CD4-positive, alpha-beta T cell treated with Interleukin-15 for 1 hour (primary cell): ENCODE measurements at regions not wholly inside any gene's neighbourhood (a gene's known extent, or its start where the extent isn't known, plus 50 kb on each side); places are given as distances from the start of the nearest gene placed in this dataset.

ENCODE experiments used
- DNase-seq: peaks from one replicate; pipeline ENCODE4 v3.0.0-alpha.2; 2020

GRCh38 chr21:35635261-35635660 is 425.1 kb downstream of the SETD4 start:
- DNase-seq: no peak

GRCh38 chr21:35633501-35633900 is 426.8 kb downstream of the SETD4 start:
- no peak for DNase-seq

DNA sequence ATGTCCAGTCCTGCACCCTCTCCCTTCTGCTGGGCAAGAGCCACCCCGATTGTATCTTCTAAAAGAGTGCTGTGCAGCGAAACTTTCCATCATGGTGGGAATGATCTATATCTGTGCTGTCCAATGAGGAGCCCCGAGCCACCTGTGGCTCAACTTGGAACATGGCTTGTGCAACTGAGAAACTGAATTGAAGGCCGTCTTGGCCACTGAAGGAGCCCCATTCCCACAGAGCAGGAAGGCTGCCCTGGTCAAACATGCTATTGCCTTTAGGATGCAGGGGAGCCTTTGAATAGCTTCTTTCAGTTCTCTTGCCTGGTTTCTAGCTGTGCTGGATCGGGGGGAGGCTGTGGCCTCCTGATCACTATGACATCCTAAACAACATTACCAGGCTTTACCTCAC is 427.6 kb downstream of the SETD4 start:
- no peak for DNase-seq

DNA sequence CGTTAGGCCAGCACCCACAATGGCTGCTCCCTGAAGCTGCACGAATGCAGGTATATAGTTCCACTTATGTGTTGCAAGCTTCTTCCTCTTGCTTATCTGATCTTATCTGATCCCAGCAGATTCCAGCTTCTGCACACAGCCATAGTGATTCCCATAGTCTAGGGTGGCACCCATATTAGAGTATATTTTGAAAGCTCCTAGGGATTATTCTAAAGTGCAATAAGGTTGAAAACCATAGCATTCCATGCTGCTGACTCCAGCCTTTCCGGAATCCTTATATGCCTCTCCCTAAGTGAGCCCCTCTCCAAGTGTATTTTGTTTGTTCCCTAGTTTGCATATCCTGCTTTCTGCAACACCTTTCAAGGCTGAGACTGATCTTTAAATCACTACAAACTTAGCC is 432.0 kb downstream of the SETD4 start:
- no peak for DNase-seq

DNA sequence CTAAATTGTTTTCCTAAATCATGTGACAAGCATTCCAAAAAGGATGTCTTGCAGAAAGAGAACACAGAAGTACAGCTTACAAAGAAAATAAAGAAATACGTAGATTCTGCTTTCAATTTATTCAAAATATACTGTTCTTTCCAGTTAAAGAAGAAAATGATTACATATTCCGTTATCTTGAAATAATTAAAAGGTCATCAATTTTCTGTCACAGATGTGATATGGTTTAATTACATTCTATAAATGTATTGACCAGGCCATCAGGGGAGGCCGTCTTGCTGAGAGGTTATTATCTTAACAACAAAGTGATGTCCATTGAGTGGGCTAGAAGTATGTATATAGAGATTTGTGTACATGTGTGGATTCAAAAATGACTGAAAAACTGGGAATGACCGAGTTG is 432.9 kb downstream of the SETD4 start:
- no peak for DNase-seq

- DNase-seq: no peak
Observed at GRCh38 chr21:35625576-35625975, 434.8 kb downstream of the SETD4 start.

GRCh38 chr21:35624901-35625300 is 435.4 kb downstream of the SETD4 start:
- DNase-seq: no peak

DNA sequence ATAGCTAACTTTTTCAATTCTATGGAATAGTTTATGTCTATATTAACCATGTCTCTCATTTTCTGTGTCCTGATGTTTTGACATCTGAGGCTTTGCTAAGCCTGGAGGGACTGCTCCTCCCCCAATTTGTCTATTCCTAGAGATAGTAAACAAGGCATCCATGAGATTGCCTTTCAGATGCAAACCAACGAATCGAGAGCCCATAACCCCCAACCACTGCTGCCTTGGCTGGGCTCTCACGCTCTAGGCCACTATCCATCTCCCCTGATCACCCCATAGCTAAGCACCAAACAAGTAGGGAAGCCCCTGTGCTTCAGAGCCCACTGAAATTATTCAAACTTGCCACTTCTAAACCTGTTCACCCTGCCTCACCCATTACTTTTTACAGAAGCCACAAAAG is 437.7 kb downstream of the SETD4 start:
- no peak for DNase-seq

DNA sequence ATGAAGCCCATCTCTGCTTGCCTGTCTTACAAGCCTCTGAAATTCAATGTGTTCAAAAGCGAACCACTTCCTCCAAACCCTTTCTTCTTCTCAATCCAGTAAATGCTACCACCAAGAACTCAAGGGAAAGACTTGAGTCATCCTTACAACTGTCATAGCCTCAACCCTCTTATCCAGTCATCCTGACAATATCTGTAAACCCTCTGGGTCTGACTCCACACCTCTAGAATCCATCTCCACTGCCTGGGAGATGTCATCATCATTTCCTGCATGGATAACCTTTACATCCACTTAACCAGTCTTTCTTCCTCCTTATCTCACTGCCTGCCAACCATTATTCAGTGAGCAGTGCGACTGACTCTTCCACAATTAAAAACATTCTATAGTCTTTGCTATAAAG is 441.1 kb downstream of the SETD4 start:
- no peak for DNase-seq

DNA sequence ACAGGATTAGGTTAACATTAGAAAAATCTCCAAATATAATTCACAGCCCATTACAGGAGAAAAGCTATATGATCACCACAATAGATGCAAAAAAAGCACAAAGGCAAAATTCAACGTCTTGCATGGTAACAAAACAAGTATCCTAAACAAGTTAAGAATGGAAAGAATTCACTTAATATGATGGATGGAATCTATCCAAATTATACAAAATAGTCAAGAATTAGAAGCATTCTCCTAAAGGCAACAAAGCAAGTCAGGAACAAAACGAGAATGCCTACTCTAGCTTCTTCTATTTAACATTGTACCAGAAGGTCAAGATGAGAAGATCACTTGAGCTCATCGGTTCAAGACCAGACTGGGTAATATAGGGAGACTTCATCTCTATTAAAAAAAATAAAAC is 442.8 kb downstream of the SETD4 start:
- DNase-seq: no peak

GRCh38 chr21:35616090-35616489 is 444.2 kb downstream of the SETD4 start:
- no peak for DNase-seq

- DNase-seq: no peak
Observed at GRCh38 chr21:35615325-35615724, 445.0 kb downstream of the SETD4 start.

DNA sequence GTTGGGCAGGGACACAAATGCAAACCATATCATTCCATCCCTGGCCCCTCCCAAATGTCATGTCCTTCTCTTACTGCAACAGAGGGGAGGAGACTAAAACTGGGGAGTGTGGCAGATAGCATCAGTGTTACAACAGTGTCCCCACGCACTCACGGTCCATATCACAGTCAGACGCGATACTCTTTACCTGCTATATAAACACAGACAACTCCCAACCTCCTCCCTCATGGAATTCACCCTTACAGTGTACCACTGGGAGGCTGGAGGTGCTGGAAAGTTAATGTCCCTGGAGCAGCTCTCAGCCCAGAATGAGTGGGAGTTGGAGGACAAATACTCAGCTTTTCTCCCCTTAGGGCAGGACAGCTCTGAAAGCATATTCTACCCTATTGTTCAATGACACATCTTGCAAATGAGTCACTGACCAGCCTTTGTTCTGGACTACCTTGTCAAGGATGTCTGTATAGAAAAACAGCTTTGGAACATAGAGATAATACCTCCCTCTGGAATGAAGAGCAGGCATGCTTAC is 445.9 kb downstream of the SETD4 start:
- no peak for DNase-seq

GRCh38 chr21:35611708-35612132 is 448.6 kb downstream of the SETD4 start:
- no peak for DNase-seq

DNA sequence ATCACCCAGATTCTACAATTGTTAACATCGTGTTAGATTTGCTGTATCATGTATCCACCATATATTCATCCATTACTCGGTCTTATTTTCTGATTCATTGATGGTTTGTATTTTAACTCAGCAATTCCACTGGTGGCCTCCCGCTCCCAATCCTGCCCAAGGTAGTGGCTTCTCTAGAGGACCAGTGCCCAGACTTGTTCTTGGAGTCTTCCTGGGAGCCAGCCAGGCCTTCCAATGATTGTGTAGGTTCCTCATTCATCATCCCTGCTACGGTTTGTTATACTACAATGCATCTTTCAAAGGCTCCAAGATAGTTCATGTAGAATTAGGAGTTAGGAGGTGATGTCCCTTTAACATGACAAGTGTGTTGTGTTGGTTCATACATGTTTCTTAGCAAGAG is 451.1 kb downstream of the SETD4 start:
- no peak for DNase-seq

GRCh38 chr21:35607406-35607805 is 452.9 kb downstream of the SETD4 start:
- no peak for DNase-seq

GRCh38 chr21:35606578-35606977 is 453.7 kb downstream of the SETD4 start:
- DNase-seq: no peak

GRCh38 chr21:35606146-35606545 is 454.2 kb downstream of the SETD4 start:
- no peak for DNase-seq

DNA sequence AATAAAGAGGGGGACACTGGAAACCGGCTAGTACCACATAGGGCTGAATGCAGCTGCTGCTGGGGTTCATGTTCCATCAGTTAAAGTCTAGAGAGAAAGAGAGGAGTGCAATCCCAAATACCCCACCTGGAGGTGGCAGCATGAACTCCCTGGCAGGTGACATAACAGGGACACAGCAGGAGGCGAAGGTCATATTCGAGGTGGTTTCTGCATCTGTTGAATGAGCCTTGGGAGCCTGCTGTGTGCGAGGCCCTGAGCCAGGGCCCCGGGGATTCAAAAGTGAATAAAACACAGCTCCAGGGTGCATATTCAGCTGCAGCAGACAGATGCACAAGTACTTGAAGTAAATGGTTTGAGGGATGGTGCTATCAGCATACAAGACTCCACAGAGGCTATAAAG is 456.8 kb downstream of the SETD4 start:
- DNase-seq: no peak

DNA sequence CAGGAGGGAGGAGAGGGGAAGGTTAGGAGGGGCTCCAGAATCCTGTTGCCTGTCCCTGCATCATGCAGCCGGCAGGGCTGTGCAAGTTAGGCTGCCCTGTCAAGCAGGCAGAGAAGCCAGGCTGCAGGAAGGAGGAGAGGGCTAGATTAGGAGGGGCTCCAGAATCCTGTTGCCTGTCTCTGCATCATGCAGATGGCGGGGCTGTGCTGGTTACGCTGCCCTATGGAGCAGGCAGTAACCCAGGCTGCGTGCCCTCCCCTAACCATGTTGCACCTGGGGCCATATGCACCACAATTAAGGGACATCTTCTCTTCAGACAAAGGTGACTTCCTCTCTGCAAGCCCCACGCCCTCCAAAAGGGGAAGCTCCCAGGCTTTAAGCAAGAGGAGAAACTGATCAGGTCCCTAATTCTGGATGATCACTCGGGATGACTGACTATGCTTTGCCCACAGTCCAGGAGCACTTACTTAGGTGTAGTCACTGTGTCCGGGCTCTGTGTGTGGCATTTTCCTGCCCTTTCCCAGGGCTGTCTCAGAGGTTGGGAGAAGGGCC is 457.4 kb downstream of the SETD4 start:
- DNase-seq: no peak

DNA sequence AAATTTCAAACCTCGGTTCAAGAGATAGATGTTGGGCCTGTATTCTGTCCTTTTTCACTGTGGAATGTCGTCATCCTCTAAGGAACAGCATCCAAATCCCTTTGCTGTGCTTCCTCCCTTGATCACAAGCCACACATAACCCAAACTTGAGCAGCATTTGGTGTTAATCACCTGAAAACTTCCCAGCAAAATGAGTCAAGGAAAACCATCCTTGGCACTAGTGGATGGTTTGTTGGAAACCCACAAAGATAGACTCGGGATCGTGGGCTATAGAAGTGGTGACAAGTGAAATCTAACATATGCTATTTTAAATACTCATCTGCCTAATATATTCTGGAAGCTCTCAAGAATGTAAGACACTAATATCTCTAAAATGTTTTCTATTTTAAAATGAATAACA is 459.1 kb downstream of the SETD4 start:
- no peak for DNase-seq

DNA sequence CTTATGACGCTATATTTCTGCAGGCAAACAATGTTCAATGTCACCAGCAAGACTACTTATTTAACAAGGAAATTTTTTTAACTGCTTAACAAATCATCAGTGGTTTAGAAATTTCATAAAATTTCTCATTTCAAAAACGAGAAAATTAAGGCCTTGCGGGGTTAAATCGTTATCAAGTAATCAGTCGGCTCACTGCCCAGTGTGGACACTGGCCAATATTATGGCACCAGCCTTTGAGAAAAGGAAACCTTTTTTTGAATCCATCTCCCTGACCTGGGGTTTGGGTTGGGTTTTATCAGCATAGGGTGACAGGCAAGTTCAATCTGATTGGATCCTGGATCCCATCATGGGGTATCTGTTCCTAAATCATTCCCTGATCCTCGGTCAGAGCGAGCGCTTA is 461.2 kb downstream of the SETD4 start:
- no peak for DNase-seq

DNA sequence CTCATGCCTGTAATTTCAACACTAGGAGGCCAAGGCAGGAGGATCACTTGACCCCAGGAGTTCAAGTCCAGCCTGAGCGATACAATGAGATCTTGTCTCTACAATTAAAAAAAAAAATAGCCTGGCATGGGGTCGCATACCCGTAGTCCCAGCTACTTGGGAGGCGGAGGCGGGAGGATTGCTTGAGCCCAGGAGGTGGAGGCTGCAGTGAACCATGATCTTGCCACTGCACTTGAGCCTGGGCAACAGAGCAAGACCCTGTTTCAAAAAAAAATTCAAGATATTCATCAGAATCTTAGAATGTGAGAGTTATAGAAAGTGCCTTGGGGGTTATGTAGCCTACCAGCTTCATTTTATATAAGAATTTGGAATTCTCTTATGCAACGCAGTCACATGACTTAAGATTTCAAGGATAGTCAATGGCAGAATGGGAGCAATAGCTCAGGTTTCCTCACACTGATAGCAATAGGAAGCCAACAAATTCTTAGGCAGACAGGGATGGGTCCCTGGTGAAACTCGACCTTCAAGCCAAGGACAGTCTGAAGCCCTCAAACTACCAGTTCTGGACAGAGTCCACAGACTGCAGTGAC is 462.5 kb downstream of the SETD4 start:
- no peak for DNase-seq

DNA sequence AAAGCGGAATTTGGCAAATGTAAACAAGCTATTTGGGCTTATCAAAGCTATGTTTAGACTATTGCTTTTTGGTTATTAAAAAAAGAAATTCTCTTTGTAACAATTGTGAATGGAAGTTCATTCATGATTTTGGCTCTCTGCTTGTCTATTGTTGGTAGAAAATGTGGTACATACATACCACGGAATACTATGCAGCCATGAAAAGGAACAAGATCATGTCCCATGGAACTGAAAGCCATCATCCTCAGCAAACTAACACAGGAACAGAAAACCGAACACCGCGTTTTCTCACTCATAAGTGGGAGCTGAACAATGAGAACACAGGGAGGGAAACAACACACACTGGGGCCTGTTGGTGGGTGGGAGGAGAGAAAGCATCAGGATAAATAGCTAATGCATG is 465.4 kb downstream of the SETD4 start:
- DNase-seq: no peak

DNA sequence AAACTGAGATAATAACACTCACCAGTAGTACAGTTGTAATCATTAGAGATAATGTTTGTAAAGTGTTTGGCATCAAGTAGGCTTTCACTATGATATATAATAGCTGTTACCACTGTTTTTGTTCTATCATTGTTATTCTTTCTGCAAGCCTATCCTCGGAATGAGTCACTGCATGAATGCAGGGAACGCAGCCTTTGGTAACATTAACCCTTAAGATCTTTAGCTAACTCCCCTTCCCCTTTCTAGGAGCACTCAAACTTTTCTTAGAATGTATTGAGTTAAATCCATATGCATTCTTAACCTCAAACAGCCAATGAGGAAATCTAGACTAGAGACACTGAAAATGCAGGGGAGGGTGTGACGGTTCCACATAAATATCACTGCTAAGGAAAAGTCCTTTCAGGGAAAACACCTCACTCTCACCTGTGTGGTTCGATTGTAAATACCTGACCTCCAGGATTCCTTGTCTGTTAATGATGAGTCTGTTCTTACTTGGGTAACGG is 467.3 kb downstream of the SETD4 start:
- no peak for DNase-seq
